ENCODE measurements at regions not wholly inside any gene's neighbourhood (a gene's known extent, or its start where the extent isn't known, plus 50 kb on each side); places are given as distances from the start of the nearest gene placed in this dataset.
"Not testable (repeated sequence)": the region's sequence is repeated elsewhere in the genome, so short reads cannot be mapped to it uniquely, and the experiment has no call there.

GRCh38 chr18:5717256-5717655 lies 173.5 kb upstream of the EPB41L3 start:
- DNase-seq, result peak; percentile 55 to 69

GRCh38 chr18:5710676-5711075 lies 166.9 kb upstream of the EPB41L3 start:
- peak in 1 of 2 experiments; percentile 82 for DNase-seq

GRCh38 chr18:5710235-5710634 lies 166.4 kb upstream of the EPB41L3 start:
- no peak for DNase-seq

GRCh38 chr18:5709476-5710095 lies 165.8 kb upstream of the EPB41L3 start:
- no peak for DNase-seq

DNA sequence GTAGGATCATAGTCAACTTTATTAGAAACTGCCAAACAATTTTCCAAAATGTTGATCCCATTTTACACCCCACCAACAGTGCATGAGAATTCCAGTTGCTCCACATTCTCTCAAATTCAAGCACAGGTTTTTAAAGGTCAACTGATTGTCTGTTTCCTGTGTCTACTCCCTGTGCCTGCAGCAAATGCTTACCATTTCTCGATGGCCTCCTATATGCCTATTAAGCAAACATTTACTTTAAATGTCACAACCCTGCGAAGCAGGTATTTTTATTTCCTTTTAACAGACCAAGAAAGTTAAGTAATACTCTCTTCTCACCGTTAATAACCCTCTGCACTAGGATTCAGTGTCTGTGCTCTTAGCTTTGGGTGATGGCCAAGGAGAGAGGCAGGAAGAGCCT lies 163.8 kb upstream of the EPB41L3 start:
- DNase-seq, result no peak

DNA sequence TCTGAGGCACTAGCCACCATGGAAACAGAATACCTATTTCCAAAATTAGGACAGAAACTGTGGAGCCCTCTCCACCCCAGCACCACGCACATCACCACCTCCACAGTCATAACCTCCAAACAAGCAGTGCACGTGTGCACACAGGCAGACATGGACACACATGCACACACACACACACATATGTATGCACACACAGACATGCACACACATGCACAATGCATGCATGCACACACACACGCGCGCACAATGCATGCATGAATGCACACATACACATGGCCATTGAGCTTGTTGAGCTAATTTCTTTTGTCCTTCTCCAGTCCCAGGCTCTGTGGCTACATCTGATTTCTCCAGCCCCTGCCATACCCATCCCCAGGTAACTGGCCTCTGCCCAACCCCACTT lies 161.6 kb upstream of the EPB41L3 start:
- no peak for DNase-seq

GRCh38 chr18:5704847-5705246 lies 161.1 kb upstream of the EPB41L3 start:
- DNase-seq, result no peak

- not testable (repeated sequence) for DNase-seq
Observed at GRCh38 chr18:5702016-5702415, 158.2 kb upstream of the EPB41L3 start.

- no peak for DNase-seq
Observed at GRCh38 chr18:5693699-5694294, 150.0 kb upstream of the EPB41L3 start.

GRCh38 chr18:5678779-5679406 lies 135.1 kb upstream of the EPB41L3 start:
- no peak for DNase-seq

DNA sequence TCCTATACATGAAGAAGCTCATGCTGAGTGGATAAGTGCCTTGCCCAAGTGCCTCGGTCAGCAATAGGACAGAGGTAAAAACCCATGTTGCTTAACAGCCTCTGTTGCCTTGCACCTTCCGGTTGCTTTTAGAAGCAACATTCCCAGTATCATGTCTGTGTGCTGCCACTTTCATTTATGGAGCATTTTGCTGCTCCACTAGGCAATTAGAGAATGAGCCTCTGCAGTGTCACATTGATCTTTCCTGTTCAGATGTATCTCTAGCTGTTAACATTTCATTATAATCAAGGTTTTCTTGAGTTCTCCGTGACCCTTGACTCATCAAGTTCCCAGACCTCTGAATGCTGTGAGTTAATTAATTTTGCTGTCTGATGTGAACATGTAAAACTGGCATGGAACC lies 134.5 kb upstream of the EPB41L3 start:
- DNase-seq, result no peak

DNA sequence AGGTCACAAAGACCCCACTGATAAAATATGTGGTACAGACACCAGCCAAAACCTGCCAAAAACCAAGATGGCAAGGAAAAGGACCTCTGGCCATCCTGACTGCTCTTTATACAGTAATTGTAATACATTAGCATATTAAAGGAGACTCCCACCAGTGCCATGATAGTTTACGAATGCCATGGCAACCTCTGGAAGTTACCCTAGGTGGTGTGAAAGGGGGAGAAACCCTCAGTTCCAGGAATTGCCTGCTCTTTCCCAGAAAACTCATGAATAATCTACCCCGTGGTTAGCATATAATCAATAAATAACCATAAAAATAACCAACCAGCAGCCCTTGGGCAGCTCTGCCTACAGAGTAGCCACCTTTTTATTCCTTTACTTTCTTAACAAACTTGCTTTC lies 129.8 kb upstream of the EPB41L3 start:
- no peak for DNase-seq

DNA sequence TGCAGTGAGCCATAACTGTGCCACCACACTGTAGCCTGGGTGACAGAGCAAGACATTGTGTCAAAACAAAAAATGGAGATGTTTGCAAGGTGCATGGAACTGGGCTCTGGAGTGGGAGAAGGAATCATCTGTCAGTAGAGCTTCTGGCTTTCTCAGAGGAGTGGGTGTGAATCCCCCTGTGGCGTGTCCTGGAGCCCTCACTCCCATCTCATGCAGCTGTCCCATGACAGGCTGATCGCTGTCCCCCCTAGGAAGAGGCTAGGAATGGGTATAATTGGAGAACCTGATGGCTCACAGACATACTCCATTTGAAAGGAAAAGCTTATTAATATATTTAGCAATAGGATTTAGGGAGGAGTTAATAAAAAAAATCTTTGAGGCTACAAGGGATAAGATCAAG lies 125.8 kb upstream of the EPB41L3 start:
- no peak for DNase-seq

- DNase-seq, result no peak
Observed at GRCh38 chr18:5668087-5668715, 124.4 kb upstream of the EPB41L3 start.

GRCh38 chr18:5667356-5667755 lies 123.6 kb upstream of the EPB41L3 start:
- no peak for DNase-seq

- peak in 1 of 2 experiments; percentile 27 for DNase-seq
Observed at GRCh38 chr18:5662586-5663090, 118.8 kb upstream of the EPB41L3 start.

DNA sequence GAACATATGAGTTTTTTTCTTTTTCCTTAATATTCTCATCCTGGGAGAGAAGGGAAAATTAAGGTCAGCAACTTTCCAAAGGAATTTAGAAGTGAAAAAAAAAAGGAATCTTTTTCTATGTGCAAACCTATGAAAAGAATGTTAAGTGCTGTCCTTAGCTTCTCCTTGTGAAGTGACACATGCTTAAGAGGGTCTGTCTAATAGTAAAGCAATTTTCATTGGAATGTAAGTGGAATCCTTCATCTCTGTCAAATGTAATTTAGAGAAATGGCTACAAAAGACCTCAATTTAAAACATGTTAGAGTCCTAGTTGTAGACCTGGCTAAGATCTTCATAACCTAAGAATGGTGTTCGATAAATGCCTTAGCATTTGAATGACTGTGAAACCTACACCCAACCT lies 117.4 kb upstream of the EPB41L3 start:
- no peak for DNase-seq

DNA sequence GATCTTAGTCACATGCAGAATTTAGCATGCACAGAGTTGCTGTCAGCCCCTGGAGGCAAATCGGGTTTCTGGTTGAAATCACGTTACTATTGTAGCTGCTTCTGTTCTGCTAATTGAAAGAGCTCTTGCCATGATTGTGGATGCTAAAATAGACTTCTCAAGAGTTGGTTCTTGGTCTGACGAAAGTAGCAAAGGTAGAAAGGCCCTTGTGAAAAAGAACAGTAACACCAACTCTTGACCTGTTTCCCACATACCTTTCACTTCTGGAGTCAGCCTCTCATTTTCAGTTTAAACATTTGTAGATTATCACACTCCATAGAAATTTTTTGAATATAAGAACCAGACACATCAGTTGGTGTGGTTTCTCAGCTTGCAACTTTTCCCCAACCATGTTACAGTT lies 110.0 kb upstream of the EPB41L3 start:
- no peak for DNase-seq

DNA sequence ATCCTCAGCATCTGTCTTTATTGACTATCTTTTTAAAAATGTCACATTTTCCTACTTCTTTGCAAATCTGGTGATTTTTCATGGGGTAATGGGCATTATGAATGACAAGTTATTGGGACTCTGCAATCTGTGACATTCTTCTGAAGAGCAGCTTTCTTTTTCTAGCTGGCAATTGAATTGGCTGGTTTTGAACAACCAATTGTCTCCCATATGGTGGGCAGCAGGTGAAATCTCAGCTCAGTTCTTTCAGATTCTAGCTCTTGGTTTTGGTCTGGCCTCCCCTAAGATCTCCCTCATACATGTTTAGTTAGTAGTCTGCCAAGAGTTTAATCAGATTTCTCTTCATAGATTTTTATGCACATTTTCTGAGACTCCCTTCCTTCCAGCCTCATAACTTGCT lies 107.9 kb upstream of the EPB41L3 start:
- no peak for DNase-seq

- no peak for DNase-seq
Observed at GRCh38 chr18:5649439-5649838, 105.6 kb upstream of the EPB41L3 start.

- no peak for DNase-seq
Observed at GRCh38 chr18:5646739-5647138, 102.9 kb upstream of the EPB41L3 start.

- DNase-seq, result no peak
Observed at GRCh38 chr18:5643288-5643687, 99.5 kb upstream of the EPB41L3 start.

- DNase-seq, result no peak
Observed at GRCh38 chr18:5640939-5641338, 97.1 kb upstream of the EPB41L3 start.

- DNase-seq, result no peak
Observed at GRCh38 chr18:5639131-5639530, 95.3 kb upstream of the EPB41L3 start.
